HG03575 (cell line): ENCODE measurements at regions not wholly inside any gene's neighbourhood (a gene's known extent, or its start where the extent isn't known, plus 50 kb on each side); places are given as distances from the start of the nearest gene placed in this dataset.

Experiments used
- ATAC-seq: cut with Tn5 transposase; IDR thresholded peaks from one replicate; pipeline ENCODE4 v1.9.1; 2021; ENCODE audit not compliant: unreplicated experiment, insufficient number of reproducible peaks, low FRiP score; ENCODE audit errors: extremely low read depth

DNA sequence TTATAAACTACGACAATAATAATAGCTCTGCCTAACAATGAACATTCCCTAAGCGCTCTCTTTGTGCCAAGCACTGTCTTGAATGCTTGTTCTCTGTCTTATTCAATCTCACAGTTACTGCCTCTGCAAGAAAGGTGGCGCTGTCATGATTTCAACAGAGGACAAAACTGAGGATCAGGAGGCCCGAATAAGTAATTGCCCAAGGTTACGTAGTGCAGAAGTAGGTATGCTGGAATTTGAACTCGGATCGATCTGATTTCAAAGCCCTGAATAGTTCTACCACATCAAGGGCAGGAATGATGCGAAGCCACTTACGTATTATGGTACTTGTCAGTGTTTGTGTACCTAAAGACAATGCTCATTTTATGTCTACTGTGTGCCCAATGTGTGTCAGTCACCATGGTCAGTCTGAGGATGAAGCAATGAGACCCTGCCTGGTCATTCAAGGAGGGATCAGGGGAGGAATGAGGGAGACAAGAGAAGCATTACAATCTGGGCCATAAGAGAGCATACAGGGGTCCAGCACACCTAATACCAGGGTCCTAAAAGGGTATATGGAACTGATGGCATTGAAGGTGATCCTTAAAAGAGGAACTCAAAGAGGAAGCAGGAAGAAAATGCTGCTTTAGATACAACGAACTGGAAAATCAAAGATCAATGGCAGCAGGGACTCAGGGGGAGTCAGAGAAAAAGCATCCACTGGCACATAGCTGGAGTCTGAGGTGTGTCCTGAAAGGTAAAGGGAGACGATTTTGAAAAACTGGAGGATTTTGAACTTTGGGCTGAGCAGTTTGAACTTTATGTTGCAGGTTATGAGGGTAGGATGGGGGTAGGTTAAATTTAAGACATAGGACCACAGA lies 389.2 kb downstream of the PLPP3 start:
- ATAC-seq = no peak

DNA sequence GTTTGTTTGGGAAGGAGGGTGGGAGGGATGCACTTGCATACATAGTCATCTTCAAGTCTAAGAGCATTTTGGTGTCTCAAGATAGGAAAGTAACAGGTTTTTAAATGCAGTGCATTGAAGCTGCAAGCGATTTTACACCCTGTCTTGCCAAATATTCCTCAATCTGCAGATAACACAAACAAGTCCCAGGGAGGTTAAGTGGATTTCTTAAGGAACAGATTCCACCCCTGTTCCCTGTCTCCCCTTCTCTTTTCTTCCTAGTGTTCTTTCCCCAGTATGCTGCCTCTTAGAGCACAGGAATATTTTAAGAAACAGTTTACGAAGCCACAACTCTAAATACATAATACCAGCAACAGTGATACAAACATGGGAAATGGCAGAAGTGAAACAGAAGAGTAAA lies 389.9 kb downstream of the PLPP3 start:
- ATAC-seq = no peak

DNA sequence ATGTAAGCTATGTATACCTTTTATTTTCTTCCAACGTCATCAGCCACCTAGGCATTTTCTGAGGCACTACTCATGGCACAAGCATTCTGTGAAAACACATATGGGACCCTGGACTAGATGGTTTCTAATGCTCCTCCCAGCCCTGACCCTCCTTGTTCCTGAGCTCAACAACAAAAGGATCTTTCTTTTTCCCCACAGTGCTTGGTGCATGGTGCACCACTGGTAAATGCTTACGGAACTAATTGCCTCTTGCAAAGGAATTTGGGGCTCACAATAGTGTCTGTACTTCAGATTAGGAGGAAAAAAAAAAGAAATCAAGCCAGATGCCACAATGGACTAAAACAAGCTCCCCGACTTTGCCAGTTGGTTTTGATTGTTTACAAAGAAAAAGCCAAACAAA lies 390.5 kb downstream of the PLPP3 start:
- ATAC-seq = no peak

DNA sequence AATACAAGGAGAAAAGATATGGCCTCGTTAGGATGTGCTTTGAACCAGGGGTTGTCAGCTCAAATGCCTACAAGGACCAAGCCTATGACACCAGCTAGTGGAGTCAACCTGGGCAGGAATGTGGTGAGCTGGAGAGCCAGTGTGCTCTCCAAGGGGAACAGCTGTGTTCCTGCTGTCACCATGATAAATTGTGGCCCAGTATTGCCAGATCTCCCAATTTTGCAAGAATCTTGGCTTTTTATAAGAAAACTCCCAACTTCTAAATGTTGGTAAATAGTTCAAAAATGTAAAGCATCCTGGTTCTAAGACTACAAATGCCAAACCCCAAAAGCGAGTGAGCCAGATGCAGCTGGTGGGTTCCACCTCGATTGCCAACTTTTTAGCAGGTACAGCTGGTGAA lies 391.1 kb downstream of the PLPP3 start:
- ATAC-seq = no peak

DNA sequence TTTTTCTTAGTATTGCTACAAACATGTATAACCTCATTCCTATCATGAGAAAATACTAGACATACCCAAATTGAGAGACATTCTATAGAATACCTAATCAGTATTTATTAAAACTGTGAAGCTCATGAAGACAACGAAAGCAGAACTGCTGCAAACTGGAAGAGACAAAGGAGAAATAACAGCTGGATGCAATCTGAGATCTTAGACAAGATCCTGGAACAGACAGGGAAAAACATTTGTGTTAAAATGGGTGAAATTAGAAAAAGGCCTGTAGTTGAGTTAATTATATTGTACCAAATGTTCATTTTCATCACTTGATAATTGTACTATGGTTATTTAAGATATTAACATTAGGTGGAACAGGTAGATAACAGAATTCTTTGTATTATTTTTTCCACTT lies 392.0 kb downstream of the PLPP3 start:
- no peak for ATAC-seq

DNA sequence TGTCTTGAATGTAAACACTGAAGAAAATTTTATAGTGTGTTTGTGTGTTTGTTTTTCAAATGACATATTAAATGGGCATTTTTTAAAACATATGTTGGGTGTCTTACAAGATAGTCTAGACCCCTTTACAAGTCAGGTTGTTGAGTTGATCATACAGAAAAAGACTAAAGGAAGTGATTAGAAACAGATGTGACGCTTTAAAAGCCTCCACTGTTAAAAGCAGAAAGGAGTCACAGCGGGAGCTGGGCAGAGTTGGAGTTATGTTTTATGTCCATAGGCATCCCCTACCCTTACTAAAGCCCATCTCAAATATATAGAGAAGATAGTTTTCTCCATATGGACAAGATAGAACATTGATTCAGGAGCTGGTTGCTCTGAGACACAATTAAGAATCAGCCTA lies 393.9 kb downstream of the PLPP3 start:
- no peak for ATAC-seq

DNA sequence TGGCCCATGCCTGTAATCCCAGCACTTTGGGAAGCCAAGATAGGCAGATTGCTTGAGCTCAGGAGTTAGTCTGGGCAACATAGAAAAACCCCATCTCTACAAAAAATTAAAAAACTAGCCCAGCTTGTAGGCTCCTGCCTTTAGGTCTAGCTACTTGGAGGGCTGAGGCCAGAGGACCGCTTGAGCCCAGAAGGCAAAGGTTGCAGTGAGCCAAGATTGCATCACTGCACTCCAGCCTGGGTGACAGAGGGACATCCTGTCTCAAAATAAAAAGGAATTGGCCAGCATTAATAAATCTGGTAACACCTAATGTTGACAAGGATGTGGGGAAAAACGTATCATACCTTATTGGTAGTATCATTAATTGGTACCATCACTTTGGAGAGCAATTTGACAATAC lies 396.2 kb downstream of the PLPP3 start:
- ATAC-seq = no peak

DNA sequence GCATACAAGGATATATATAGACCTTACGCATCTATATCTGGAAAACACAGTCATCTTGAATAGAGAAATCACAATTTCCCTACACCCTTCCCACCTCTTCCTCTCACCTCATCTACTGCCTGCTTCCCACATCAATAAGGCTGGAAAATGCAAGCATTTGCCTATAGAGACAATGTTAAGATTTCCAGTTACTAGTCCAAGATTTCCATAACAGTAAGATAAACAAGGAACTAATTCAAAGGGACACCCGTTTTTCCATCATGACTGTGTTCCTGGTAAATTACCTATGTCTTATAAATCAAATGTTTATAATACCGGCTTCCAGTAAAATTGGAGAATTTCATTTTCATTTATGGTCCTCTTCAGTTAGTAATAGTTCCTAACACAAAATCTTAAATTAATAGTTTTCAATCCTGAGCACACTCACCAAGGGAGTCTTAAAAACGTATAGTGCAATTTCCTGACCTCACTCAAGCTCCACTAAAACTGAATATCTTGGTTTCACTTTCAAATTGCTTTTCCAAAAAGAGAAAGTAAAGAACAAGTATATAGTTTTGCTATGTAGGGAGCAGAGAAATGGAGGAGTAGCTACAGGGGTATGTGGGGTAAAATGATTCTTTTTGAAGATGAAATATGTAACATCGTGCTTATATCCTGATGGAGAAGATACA lies 398.7 kb downstream of the PLPP3 start:
- no peak for ATAC-seq

DNA sequence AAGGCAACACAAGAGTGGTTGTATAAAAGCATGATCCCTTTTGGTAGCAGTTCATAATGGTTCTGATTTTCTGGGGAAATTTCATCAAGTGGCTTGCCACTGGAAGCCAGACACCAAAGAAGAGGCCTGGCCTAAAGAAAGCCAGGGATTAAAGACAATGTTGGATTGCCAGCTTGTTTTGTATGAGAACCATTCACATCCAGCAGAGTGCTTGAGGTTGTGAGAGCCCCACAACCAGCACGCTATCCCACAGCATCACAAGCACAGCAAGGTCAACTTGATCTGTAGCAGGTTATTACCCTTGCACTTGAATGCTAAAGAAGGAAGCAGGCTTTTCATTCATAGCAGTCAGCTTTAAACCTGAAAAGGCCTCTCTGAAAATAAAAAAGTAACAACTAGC lies 399.8 kb downstream of the PLPP3 start:
- ATAC-seq = no peak

DNA sequence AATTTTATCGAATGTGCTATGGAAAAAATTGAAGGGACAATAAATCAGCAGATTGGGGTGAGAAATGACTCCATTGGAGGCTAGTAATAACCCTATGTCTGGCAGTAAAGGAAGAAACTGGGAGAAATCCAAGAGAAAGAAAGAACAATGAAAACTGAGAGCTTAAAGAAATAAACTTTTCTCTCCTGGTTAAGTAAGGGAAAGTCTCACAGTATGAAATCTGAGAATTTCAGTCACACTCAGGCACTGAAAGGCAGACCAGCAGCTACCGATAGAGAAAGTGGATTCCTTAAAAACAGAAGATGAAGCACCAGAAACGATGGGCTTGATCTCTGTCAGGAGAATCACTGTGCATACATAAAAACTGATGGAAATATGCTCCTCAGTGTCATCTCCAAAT lies 404.2 kb downstream of the PLPP3 start:
- no peak for ATAC-seq

DNA sequence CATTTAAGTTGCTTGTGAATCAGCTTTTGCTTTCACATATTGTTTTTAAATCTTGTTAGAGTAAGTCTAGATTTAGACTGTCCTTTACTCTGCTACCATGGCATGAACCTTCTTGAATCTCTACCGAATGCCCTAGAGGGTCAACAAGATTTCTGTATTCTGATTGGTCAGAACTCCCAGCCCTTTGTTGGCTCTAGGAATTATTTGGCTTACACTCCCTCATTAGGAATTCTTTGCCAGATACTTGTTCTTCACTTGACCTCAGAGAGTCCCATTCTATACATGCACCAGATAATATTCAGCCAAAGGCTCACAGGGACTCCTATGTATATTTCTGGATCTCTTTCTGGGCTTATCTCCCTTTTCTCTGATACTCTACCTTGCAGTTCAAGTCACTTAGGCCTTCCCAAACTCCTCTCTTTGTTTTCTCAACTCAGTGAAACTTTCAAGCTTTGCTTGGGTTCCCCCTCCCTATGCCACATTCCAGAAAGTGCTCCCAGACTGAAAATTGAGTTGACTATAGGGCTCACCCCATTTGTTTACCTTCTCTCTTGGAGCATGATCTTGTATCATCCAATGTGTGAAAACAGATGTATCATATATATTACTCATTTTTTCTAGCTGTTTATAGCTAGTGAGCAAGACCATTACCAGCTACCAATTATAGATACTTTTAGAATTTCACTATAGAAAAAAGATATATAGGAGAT lies 405.0 kb downstream of the PLPP3 start:
- no peak for ATAC-seq

DNA sequence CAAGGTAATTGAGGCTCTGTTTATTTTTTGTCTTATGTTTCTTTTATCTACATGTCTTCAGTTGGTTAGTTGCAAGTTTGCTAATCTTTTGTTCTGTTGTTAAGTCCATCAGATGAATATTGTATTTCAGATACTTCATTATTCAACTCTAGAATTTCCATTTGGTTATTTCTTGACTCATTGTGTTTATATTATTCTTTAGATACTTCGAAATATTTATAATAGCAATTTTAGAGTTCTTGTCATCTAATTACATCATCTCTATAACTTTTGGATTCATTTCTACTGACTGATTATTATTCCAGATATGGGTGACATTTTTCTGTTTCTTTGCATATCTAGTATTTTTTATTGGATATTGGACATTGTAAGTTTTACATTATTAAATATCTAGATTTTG lies 405.6 kb downstream of the PLPP3 start:
- no peak for ATAC-seq

DNA sequence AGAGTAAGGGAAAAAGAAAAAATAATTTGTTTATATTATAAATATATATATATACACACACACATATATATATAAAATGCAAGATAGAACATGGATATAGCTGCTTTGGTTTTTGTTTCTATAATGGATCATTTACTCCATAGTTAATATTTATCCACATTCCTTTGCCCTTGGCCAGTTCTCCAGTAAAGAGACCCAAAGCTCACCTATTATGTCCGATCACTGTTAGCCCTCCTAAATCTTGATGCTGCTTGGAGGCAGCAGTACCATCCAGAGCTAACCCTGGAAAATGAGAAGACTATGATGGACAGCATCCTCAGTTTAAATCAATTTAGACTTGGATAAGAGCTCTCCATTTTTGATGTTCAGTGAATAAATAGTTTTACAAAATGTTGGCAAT lies 407.7 kb downstream of the PLPP3 start:
- ATAC-seq = no peak

DNA sequence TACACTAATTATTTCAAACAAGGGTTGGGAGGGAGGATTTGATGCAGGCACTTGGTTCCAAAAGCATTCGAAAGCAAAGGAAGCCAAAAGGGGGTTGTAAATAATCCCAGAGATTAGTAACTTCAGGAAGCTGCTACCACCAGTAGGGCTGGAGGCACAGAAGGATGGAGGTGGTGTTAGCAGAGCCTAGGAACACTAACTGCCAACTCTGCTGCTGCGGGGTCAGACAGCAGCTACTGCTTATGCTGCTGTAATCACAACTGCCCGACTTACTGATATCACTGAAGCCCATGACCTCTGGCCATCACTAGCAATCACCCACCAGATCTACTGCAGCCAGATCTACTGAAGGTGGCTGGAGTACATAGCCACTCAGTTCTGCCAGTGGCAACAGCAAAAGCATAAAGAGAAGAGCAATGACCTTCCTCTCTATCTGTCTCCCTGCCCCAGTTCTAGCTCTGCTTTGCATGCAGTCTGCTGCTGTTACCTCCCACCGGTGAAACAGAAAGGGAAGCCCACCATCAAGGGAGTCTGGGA lies 408.5 kb downstream of the PLPP3 start:
- no peak for ATAC-seq

DNA sequence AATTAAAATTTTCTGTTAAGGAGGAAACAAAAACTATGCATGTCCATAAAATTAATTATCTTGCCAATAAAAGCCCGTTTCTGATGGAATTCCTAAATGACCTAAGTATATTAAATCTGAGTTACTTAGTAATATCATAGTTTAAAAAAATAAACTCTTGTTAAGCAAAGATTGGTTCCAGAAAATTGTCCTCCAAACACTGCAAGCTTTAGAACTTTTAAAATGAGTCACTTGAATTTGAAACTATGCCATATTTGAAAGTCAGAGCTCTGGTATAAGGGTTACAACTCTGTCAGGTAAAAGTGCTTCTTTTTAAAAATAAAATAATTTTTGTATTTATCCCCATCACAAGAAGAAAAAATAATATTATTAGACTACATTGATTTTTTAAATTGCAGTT lies 409.5 kb downstream of the PLPP3 start:
- ATAC-seq = no peak

DNA sequence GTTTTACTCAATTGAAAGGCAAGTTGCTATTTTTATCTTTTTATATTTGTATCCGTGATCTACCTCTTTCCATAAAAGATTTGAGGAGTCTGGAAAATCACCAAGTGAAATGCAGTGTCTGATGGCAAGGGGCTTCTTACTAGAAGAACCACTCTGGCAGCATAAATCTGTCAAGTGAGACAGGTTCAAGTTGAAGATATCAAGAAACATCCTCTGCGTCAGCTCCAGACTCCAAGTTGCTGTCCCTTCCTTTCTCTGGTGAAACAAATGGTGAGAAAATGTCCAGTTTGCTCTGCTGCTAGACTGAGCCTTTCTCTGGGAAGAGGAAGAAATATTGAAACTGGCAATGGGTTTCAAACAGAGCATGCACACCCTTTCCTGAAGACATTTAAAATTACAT lies 411.2 kb downstream of the PLPP3 start:
- no peak for ATAC-seq

DNA sequence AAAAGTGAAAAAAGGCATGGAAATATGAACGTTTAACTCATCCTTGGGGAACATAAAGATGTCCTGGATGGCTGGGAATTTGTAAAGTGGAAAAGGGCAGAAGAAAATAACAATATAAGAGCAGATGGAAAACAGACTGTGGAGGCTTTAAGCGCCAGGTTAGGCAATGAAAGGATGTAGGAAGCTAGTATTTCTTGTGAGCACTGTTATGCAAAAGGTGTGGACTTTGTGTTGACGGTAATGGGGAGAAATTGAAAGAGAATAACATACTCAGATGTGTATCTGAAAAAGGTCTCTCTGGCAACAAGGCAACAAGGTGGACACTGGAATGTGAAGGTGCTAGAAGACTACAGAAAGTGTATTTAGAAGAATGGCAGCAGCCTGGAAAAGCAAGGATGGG lies 411.8 kb downstream of the PLPP3 start:
- ATAC-seq = no peak

DNA sequence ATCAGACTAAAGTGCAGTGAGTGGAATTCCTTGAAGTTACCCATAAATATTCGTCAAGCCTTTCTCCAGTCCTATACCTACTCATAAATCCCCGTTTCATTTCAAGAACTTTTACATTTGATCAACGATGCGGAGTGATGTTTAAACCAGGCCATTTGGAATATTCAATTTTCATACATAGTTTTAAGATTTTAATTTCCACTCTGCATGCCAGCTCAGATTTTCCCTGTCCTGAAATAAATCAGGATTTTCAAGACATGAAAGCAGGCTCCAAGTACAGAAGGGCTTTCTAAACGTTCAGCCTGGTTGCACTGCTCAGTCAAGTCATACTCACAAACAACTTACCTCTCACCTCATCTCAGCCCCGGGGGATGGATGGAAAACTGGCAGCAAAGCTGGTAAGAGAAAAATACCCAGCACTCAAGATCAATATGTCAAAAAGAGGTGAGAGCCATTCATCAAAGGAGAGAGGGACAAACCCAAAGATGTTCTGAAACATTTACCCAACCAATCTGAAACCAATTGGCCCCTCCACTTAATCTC lies 418.5 kb downstream of the PLPP3 start:
- no peak for ATAC-seq

DNA sequence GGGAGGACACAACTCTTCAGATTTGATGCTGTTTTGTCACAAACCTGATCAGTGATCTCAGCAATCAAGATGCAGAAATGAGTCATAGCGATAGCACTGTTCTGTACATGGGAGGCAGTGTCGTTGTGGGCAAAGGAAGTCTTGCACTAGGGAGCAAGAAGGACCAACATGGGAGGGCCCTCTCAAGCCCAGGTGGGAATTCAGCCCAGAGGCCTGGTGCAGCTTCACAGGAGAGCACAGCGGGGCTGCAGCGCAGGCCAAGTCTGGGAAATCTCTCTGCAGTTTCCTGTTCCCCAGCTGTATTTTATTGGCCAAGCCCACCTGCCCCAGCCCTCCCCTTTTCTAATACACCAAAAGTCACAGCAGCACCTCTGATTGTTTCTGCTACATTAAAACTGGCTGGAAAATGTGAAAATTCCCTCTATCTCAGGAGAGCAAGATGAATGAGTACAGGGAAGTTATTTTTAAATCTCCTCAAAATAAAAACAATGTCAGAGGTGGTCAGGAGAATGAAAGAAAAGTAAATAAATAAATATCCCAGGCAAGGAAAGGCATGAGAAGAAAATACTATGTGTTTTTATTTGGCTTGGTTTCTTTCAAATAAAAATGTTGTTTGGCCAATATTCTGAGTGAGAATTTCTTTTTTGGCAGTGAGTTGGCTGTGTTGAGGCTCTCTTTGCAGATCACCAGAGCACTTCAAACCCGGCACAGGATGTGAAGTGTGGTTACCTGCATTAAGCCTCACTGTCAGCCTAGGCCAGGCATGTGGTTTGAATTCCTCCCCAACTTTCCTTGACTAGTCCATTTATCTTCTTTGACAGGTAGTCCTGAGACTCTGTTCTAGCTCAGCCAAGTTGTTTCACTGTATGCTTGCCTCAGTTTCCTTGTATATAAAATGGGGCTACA lies 422.1 kb downstream of the PLPP3 start:
- ATAC-seq = no peak
